Thymus (tissue), 11 donors: ENCODE measurements at regions not wholly inside any gene's neighbourhood (a gene's known extent, or its start where the extent isn't known, plus 50 kb on each side); places are given as distances from the start of the nearest gene placed in this dataset.

Source experiments
- DNase-seq, 9 donors: peaks; one replicate each; pipeline ENCODE4 v3.0.0-alpha.2; 2013; ENCODE audit warnings: low spot score in 9 of 9, low read depth in 6 of 9, missing footprints in 1 of 9
- H3K27ac ChIP-seq, 2 donors: one replicate each; pipeline ENCODE4 v1.5.1; 2013; ENCODE audit warnings: control low read depth in 1 of 2, low read depth in 1 of 2, low read length in 1 of 2, mild to moderate bottlenecking in 1 of 2, moderate library complexity in 1 of 2
- H3K27me3 ChIP-seq, 2 donors: one replicate each; pipeline ENCODE4 v1.5.1; 2013; ENCODE audit warnings: low read length in 1 of 2; ENCODE audit not compliant: control insufficient read depth in 2 of 2, insufficient read depth in 1 of 2
- H3K36me3 ChIP-seq, 2 donors: one replicate each; pipeline ENCODE4 v1.5.1; 2013; ENCODE audit warnings: low read length in 1 of 2, mild to moderate bottlenecking in 1 of 2, moderate library complexity in 1 of 2; ENCODE audit not compliant: control insufficient read depth in 2 of 2, insufficient read depth in 2 of 2
- H3K4me1 ChIP-seq, 2 donors: one replicate each; pipeline ENCODE4 v1.5.1; 2013; ENCODE audit warnings: low read length in 2 of 2; ENCODE audit not compliant: control insufficient read depth in 2 of 2, insufficient read depth in 2 of 2
- H3K4me3 ChIP-seq, 2 donors: one replicate each; pipeline ENCODE4 v1.5.1; 2013; ENCODE audit warnings: low read length in 2 of 2, control low read depth in 1 of 2, mild to moderate bottlenecking in 1 of 2
- H3K9me3 ChIP-seq, 2 donors: one replicate each; pipeline ENCODE4 v1.5.1; 2013; ENCODE audit warnings: low read length in 1 of 2, mild to moderate bottlenecking in 1 of 2; ENCODE audit not compliant: control insufficient read depth in 2 of 2, insufficient read depth in 1 of 2
- WGBS: extraction: QIAGEN DNeasy Blood & Tissue Kit; methylation state at CpG from one replicate; pipeline ENCODE4 v1.1.7; 2013; 5-methylcytosine and 5-hydroxymethylcytosine counted together
- donor health status: healthy.

GRCh38 chr22:22110548-22111266 is 128.1 kb upstream of the TOP3B start:
- no peaks in the 10 kb centered on the region for H3K36me3 ChIP-seq
- no peaks in the 10 kb centered on the region for H3K9me3 ChIP-seq
- peak in 1 of 9 donors; percentile 12 for DNase-seq
- H3K27ac ChIP-seq, result no peak overlapping the region
- H3K27me3 ChIP-seq, result no peaks in the 10 kb centered on the region
- 74% methylated on average over 7 of the region's 7 CpGs for WGBS
- no peak overlapping the region for H3K4me3 ChIP-seq
- peaks cover 0 to 2% of the 10 kb centered on the region in 2 donors for H3K4me1 ChIP-seq

GRCh38 chr22:22109693-22110466 is 127.3 kb upstream of the TOP3B start:
- Histone ChIP-seq H3K4me1 (peaks cover 0 to 2% of the 10 kb centered on the region in 2 donors), H3K9me3 (no peaks in the 10 kb centered on the region), H3K27me3 (no peaks in the 10 kb centered on the region), H3K4me3 (no peak overlapping the region), H3K36me3 (no peaks in the 10 kb centered on the region), H3K27ac (no peak overlapping the region)
- 98% methylated on average over 4 of the region's 4 CpGs for WGBS
- no peak for DNase-seq

GRCh38 chr22:22106855-22107254 is 124.3 kb upstream of the TOP3B start:
- Histone ChIP-seq H3K4me1 (peaks cover 0 to under 1% of the 10 kb centered on the region in 2 donors), H3K27ac (no peak overlapping the region), H3K27me3 (peaks cover 0 to 2% of the 10 kb centered on the region in 2 donors), H3K4me3 (no peak overlapping the region), H3K9me3 (no peaks in the 10 kb centered on the region), H3K36me3 (no peaks in the 10 kb centered on the region)
- no peak for DNase-seq

GRCh38 chr22:22105364-22105763 is 122.8 kb upstream of the TOP3B start:
- DNase-seq, result no peak
- Histone ChIP-seq H3K36me3 (no peaks in the 10 kb centered on the region), H3K27ac (no peak overlapping the region), H3K27me3 (peaks cover 0 to 2% of the 10 kb centered on the region in 2 donors), H3K9me3 (no peaks in the 10 kb centered on the region), H3K4me3 (no peak overlapping the region), H3K4me1 (no peaks in the 10 kb centered on the region)
- 93% methylated on average over 2 of the region's 2 CpGs for WGBS

- Histone ChIP-seq H3K36me3 (no peaks in the 10 kb centered on the region), H3K4me3 (no peak overlapping the region), H3K9me3 (no peaks in the 10 kb centered on the region), H3K4me1 (no peaks in the 10 kb centered on the region), H3K27ac (no peak overlapping the region), H3K27me3 (peaks cover 0 to 2% of the 10 kb centered on the region in 2 donors)
- 86% methylated on average over 8 of the region's 8 CpGs for WGBS
- DNase-seq, result no peak
Observed at GRCh38 chr22:22103078-22103875, 120.7 kb upstream of the TOP3B start.

- Histone ChIP-seq H3K4me3 (no peak overlapping the region), H3K27ac (no peak overlapping the region), H3K27me3 (peaks cover 0 to 4% of the 10 kb centered on the region in 2 donors), H3K4me1 (no peaks in the 10 kb centered on the region), H3K9me3 (no peaks in the 10 kb centered on the region), H3K36me3 (no peaks in the 10 kb centered on the region)
- WGBS, result 75% methylated on average over 11 of the region's 11 CpGs
- DNase-seq, result no peak
Observed at GRCh38 chr22:22099833-22100812, 117.5 kb upstream of the TOP3B start.

GRCh38 chr22:22099194-22099486 is 116.6 kb upstream of the TOP3B start:
- H3K4me3 ChIP-seq, result no peak overlapping the region

GRCh38 chr22:22098457-22099193 is 116.0 kb upstream of the TOP3B start:
- Histone ChIP-seq H3K9me3 (no peaks in the 10 kb centered on the region), H3K27me3 (peaks cover 0 to 4% of the 10 kb centered on the region in 2 donors), H3K27ac (no peak overlapping the region), H3K36me3 (no peaks in the 10 kb centered on the region), H3K4me3 (no peak overlapping the region), H3K4me1 (no peaks in the 10 kb centered on the region)
- DNase-seq, result no peak
- 71% methylated on average over 9 of the region's 9 CpGs for WGBS

More at GRCh38 chr22:22099194-22099486, 116.6 kb upstream of the TOP3B start:
- no peaks in the 10 kb centered on the region for H3K4me1 ChIP-seq
- H3K9me3 ChIP-seq, result no peaks in the 10 kb centered on the region
- 74% methylated on average over 5 of the region's 5 CpGs for WGBS
- DNase-seq, result no peak
- H3K36me3 ChIP-seq, result no peaks in the 10 kb centered on the region
- no peak overlapping the region for H3K27ac ChIP-seq
- H3K27me3 ChIP-seq, result peaks cover 0 to 4% of the 10 kb centered on the region in 2 donors
